Erythroblast (primary cell): ENCODE measurements at regions not wholly inside any gene's neighbourhood (a gene's known extent, or its start where the extent isn't known, plus 50 kb on each side); places are given as distances from the start of the nearest gene placed in this dataset.
"Not testable (repeated sequence)": the region's sequence is repeated elsewhere in the genome, so short reads cannot be mapped to it uniquely, and the experiment has no call there.

Source experiments
- DNase-seq, 2 experiments: peaks; one replicate each; lab custom pipeline; 2025; lab: John Stamatoyannopoulos, UW
- GATA1 ChIP-seq: IDR thresholded peaks from 2 replicates; pipeline ENCODE4 v1.6.1; 2011; ENCODE audit warnings: low read depth, mild to moderate bottlenecking, control low read depth, low read length, moderate library complexity
- POLR2A ChIP-seq: IDR thresholded peaks from 2 replicates; pipeline ENCODE4 v1.6.1; 2011; ENCODE audit warnings: mild to moderate bottlenecking, low read length

GRCh38 chrX:138995458-138995857 is 283.9 kb upstream of the FGF13 start:
- no peak for DNase-seq
- no peak for TF ChIP-seq GATA1
- no peak for TF ChIP-seq POLR2A

DNA sequence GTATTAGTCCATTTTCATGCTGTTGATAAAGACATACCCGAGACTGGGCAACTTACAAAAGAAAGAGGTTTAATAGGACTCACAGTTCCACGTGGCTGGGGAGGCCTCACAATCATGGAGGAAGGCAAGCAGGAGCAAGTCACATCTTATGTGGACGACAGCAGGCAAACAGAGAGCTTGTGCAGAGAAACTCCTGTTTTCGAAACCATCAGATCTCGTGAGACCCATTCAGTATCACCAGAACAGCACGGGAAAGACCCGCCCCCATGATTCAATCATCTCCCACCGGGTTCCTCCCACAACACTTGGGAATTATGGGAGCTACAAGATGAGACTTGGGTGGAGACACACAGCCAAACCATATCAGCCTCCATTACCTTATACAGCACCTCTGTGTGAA is 278.9 kb upstream of the FGF13 start:
- not testable (repeated sequence) for DNase-seq

DNA sequence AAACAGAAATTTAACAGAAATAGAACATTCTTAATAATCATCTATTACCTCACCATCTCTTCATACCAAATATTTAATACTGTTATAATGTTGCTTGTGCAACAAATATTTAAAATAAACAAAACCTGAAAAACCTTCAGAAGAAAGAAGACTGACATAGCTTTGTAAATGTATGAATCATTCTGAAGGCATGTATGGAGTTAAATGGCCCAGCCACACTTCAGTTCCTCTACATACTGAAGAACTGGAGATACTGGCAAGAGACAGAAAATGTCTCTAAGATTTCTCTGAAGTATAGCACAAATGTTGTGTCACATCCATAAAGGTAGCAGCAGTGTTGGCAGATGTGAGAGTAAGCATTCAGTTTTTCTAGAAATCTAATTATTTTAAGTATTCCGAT is 275.3 kb upstream of the FGF13 start:
- no peak for DNase-seq
- no peak for TF ChIP-seq GATA1
- TF ChIP-seq POLR2A: no peak

DNA sequence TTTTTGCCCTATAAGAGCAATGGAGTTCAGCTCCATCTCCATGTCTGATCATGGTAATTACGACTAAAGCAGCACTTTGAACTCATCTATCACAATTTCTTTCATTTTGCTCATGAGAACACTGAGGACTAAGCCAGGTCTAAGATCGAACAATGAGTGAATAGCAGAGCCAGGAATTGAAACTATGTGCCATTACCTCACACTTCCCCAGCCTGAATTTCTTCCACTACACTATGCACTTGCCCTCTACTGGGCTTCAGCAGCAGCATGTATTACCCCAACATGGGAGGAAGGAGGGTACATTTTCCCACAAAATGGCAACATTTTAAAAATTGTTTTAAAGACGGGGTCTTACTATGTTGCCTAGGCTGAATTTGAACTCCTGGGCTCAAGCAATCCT is 274.7 kb upstream of the FGF13 start:
- no peak for DNase-seq
- TF ChIP-seq POLR2A (no peak), GATA1 (no peak)

DNA sequence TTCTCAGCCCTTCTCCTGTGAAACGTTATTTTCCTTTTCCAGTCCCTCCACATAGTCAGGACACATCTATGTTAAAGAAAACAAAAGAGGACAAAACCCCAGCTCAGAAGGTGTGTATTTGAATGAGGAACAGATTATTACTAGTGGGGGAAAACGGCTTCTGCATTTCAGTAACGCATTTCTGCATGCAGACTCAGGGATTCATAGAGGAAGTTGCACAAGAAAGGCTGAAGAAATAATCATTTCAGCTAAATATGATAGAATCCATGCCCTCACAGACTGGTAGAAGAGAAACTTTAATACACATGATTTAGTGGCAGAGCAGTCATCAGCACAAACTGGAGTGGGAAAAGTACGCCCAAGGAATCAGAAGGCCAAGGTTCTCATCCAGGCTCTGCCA is 270.8 kb upstream of the FGF13 start:
- TF ChIP-seq POLR2A: no peak
- no peak for TF ChIP-seq GATA1
- no peak for DNase-seq

GRCh38 chrX:138964501-138964900 is 253.0 kb upstream of the FGF13 start:
- DNase-seq: no peak
- TF ChIP-seq POLR2A (no peak), GATA1 (no peak)

DNA sequence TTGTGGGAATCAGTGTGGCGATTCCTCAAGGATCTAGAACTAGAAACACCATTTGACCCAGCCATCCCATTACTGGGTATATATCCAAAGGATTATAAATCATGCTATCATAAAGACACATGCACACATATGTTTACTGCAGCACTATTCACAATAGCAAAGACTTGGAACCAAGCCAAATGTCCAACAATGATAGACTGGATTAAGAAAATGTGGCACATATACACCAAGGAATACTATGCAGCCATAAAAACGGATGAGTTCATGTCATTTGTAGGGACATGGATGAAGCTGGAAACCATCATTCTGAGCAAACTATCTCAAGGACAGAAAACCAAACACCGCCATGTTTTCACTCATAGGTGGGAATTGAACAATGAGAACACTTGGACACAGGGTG is 250.9 kb upstream of the FGF13 start:
- not testable (repeated sequence) for DNase-seq

DNA sequence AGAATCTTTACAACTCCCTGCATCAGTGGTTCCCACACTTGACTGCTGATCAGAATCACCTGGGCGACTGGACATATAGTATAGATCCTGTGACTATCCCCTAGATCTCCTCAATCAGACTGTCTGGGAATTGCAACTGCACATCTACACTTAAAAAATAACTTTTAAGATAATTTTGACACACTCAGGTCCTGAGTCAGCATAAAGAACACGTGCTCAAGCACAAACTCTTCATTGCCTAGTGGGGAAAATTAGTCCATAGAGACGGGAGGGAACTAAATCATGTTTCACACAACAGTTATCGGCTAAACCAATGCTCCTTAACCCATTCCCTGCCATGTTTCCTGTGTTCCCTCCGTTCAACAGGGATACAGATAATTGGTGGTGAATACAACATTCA is 243.5 kb upstream of the FGF13 start:
- TF ChIP-seq GATA1 (no peak), POLR2A (no peak)
- DNase-seq: no peak

DNA sequence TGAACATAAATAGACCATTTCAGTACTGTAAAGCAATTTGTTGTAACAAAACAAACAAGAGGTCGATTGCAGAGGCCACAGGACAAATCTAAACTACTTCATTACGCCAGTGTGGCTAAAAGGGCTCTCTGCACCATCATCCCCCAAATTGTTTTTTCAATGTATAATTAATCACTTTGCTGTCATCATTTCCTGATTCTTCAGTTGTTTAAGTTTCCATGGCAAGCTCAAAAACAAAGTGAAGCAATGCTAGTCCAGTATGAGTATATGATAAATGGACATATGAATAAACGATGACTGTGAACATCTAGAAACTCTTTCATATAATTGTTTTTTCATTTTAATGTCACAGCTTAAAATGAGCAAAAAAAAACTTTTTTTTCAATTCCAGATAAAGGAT is 235.4 kb upstream of the FGF13 start:
- DNase-seq: no peak

GRCh38 chrX:138945219-138945618 is 233.7 kb upstream of the FGF13 start:
- TF ChIP-seq POLR2A (no peak), GATA1 (no peak)
- no peak for DNase-seq

More for the DNA sequence above, 235.4 kb upstream of the FGF13 start:
- TF ChIP-seq POLR2A (no peak), GATA1 (no peak)

GRCh38 chrX:138939038-138939437 is 227.5 kb upstream of the FGF13 start:
- TF ChIP-seq POLR2A: no peak
- no peak for TF ChIP-seq GATA1
- no peak for DNase-seq

- DNase-seq: no peak
- TF ChIP-seq GATA1 (no peak), POLR2A (no peak)
Observed at GRCh38 chrX:138938003-138938402, 226.5 kb upstream of the FGF13 start.

- no peak for TF ChIP-seq POLR2A
- no peak for TF ChIP-seq GATA1
- DNase-seq: no peak
Observed at GRCh38 chrX:138931212-138931611, 219.7 kb upstream of the FGF13 start.

DNA sequence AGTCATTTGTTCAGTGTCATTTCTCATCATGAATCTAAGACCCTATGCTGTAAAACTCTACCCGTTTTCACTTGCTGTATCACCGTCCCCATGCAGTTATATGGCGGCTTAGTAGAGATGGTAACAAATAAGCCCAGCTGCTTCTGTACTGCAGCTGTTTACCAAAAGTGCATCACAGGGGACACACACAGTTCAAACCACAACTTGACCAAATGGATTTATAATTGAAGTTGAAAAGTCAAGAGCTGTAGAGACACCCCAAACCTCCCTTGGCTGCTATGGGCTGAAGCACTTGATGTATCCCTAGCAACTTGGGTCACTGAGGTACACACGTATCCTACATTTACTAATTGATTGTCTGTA is 219.0 kb upstream of the FGF13 start:
- TF ChIP-seq GATA1 (no peak), POLR2A (no peak)
- no peak for DNase-seq

DNA sequence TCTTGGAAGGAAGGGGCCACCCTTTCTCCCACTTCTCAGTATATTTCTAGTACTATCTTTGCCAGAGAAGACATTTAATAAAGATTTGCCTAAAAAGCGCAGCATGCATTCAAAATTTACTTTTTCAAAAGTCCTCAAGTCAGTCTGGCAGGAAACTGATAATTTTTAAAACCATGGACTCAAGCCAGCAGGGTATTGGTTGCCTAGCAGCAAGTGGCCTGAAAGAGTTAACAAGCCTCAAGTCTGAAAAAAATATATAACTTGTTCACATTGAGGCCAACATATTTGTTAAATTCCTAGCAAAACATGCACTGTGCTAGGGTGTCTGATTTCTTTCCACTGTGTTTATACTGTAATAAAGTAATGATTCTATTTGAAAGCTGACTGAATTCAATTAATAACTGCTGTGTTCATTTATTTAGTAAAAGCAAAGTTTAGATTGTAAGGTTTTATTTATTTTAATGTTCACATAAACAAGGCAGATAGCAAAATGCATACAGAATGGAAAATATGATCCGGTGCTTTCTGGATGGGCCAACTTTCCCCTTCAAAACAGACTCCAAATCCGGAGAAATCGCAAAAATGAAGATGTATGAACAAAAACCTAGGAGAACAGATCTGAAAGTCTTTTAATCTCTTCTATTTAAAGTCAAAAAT is 218.5 kb upstream of the FGF13 start:
- TF ChIP-seq POLR2A: no peak
- TF ChIP-seq GATA1: no peak
- DNase-seq: no peak
